T-helper 2 cell treated with Interferon-gamma antibody and Interleukin-4, amounts not matched to agents 5 μg/mL and 100 μg/mL, for 36 hours (primary cell): ENCODE measurements at regions not wholly inside any gene's neighbourhood (a gene's known extent, or its start where the extent isn't known, plus 50 kb on each side); places are given as distances from the start of the nearest gene placed in this dataset.

ENCODE experiments used
- DNase-seq: peaks from one replicate; pipeline ENCODE4 v3.0.0; 2021; ENCODE audit warnings: low spot score
- H3K27ac Mint-ChIP-seq: one replicate; pipeline ENCODE4 v1.8.0; 2021; ENCODE audit warnings: mild to moderate bottlenecking, mixed read lengths
- H3K27me3 Mint-ChIP-seq: one replicate; pipeline ENCODE4 v1.8.0; 2021; ENCODE audit warnings: low read depth, mixed read lengths
- H3K36me3 Mint-ChIP-seq: one replicate; pipeline ENCODE4 v1.8.0; 2021; ENCODE audit warnings: low read depth, mixed read lengths
- H3K4me1 Mint-ChIP-seq: one replicate; pipeline ENCODE4 v1.8.0; 2021; ENCODE audit warnings: low read depth, mixed read lengths
- H3K4me3 Mint-ChIP-seq: one replicate; pipeline ENCODE4 v1.8.0; 2022; ENCODE audit warnings: mild to moderate bottlenecking, moderate library complexity, mixed read lengths
- H3K9me3 Mint-ChIP-seq: one replicate; pipeline ENCODE4 v1.8.0; 2021; ENCODE audit warnings: mixed read lengths

DNA sequence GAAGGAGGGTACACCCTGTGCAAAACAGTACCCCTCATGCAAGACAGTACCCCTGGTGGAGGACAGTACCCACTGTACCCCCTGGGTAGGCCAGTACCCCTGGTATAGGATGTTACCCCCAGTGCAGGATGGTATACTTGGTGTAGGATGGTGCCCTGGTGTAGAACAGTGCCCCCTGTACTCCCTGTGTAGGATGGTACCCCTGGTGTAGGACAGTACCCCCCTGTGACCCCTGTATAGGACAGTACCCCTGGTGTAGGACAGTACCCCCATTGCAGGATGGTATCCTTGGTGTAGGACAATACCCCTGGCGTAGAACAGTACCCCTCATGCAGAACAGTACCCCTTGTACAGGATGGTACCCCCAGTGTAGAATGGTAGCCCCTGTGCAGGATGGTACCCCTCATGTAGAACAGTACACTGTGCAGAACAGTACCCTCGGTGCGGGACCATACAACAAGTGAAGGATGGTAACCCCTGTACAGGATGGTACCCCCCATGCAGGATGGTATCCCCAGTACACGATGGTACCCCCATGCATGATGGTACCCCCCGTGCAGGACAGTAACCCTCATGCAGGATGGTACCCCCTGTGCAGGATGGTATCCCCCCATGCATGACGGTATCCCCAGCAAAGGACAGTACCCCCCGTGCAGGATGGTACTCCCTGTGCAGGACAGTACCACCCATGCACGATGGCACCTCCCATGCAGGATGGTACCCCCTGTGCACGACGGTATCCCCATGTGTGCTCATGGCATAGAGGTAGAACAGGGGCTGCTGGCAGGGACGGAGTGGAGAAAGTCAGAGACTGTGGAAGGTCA lies 248.0 kb downstream of the DCDC2C start:
- H3K4me1 Mint-ChIP-seq: no peaks in the 10 kb centered on the region
- no peak for DNase-seq
- H3K36me3 Mint-ChIP-seq: no peaks in the 10 kb centered on the region

DNA sequence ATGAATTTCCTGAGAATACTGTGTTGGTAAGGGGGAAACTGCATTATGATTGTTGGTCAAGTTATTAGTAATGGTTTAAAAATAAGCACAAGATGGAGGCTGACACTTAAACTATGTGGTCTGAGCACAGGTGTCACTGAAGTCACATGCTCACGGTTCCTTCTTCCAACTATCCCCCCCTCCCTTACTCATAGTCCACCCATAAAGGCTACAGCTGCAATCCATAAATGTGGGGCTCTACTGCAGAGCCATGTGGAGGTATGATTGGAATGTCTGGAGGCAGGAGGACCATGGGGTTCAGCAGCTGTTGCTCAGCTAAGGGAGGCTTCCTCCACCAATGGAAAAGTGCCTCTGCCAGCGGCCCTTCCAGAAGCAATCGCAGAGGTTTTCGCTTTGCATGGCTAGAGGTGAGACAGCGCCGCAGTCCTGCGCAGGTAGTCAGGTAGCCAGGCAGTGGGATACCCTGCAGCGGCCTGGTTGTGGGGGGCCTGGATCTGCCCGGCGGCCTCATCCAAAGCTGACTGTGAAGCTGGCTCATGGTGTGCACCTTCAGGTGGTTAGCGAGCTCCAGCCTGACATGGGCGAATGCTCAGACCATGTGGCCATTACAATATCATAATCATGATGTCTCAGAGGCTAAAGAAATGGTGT lies 249.6 kb downstream of the DCDC2C start:
- Mint-ChIP-seq H3K27me3 (no peaks in the 10 kb centered on the region), H3K9me3 (no peaks in the 10 kb centered on the region), H3K4me3 (no peak overlapping the region), H3K36me3 (no peaks in the 10 kb centered on the region), H3K4me1 (no peaks in the 10 kb centered on the region), H3K27ac (no peak overlapping the region)
- no peak for DNase-seq

More for the DNA sequence above, 248.0 kb downstream of the DCDC2C start:
- no peak overlapping the region for H3K4me3 Mint-ChIP-seq
- no peak overlapping the region for H3K27ac Mint-ChIP-seq
- no peaks in the 10 kb centered on the region for H3K9me3 Mint-ChIP-seq
- no peaks in the 10 kb centered on the region for H3K27me3 Mint-ChIP-seq

DNA sequence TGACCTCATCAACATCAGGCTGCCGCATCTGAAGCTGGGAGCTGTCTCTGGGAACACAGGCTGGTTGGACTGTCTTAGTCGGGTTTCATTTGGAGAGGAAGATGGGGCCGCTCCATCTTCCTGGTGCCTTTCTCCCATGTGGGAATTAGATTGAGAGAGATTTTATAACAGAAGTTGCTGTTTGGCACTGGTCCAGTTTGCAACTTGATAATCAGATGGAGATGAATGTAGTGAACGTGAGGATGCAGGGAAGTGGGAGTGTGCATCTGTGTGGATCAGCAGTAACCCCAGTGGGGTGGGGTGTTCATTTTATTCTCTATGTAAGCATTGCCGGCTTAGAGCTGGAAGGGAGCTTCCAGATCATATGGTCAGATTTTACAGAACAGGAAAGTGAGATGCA lies 250.9 kb downstream of the DCDC2C start:
- no peaks in the 10 kb centered on the region for H3K4me1 Mint-ChIP-seq
- no peaks in the 10 kb centered on the region for H3K36me3 Mint-ChIP-seq
- no peak overlapping the region for H3K27ac Mint-ChIP-seq
- H3K27me3 Mint-ChIP-seq: no peaks in the 10 kb centered on the region
- H3K4me3 Mint-ChIP-seq: no peak overlapping the region
- DNase-seq: no peak
- no peaks in the 10 kb centered on the region for H3K9me3 Mint-ChIP-seq

GRCh38 chr2:3956406-3956805 lies 253.0 kb downstream of the DCDC2C start:
- no peak overlapping the region for H3K27ac Mint-ChIP-seq
- H3K36me3 Mint-ChIP-seq: no peaks in the 10 kb centered on the region
- no peaks in the 10 kb centered on the region for H3K9me3 Mint-ChIP-seq
- no peaks in the 10 kb centered on the region for H3K27me3 Mint-ChIP-seq
- no peak overlapping the region for H3K4me3 Mint-ChIP-seq
- no peaks in the 10 kb centered on the region for H3K4me1 Mint-ChIP-seq
- DNase-seq: no peak

DNA sequence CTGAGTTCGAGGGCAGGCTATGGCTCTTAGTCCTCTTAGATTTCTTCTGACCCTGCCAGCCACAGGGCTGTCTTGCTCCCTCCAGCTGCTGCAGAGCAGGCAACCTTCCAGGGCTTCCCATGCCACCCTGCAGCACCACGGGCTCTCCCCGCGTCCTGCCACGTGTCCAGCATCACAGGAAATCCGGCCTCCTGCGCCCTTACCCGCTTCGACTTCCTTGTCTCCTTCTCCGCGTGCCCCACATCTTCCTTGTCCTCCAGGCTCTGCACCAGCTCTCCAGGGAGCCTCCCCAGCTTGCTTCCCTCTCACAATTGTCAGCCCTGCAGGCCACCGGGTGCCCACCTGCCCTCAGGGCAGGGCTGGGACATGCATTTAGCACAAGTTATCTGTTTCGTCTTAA lies 253.5 kb downstream of the DCDC2C start:
- Mint-ChIP-seq H3K4me3 (no peak overlapping the region), H3K9me3 (no peaks in the 10 kb centered on the region), H3K27me3 (no peaks in the 10 kb centered on the region), H3K36me3 (no peaks in the 10 kb centered on the region), H3K4me1 (no peaks in the 10 kb centered on the region), H3K27ac (no peak overlapping the region)
- DNase-seq: no peak

GRCh38 chr2:3958465-3958864 lies 255.1 kb downstream of the DCDC2C start:
- DNase-seq: no peak
- H3K9me3 Mint-ChIP-seq: no peaks in the 10 kb centered on the region
- H3K27ac Mint-ChIP-seq: no peak overlapping the region
- H3K4me3 Mint-ChIP-seq: no peak overlapping the region
- H3K4me1 Mint-ChIP-seq: no peaks in the 10 kb centered on the region
- H3K36me3 Mint-ChIP-seq: no peaks in the 10 kb centered on the region
- H3K27me3 Mint-ChIP-seq: no peaks in the 10 kb centered on the region

DNA sequence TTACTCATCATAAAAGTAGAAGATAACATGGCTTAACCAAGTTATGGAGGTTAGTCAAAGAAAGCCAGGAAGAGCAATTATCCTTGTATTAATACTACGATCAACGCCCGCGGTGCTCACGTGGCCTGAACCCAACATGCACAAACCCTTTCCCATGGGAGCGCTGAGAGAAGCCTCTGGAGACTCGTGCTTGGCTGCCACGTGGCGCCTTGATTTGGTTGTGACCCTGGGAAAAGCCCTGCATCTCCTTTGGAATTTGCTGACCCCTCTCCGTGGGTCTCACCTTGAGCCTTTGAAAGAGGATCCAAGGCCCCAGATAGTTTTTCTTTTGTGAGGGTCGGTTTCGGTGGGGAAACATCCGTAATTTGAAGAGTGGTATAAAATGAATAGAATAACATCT lies 255.6 kb downstream of the DCDC2C start:
- H3K27me3 Mint-ChIP-seq: no peaks in the 10 kb centered on the region
- DNase-seq: no peak
- no peak overlapping the region for H3K4me3 Mint-ChIP-seq
- H3K36me3 Mint-ChIP-seq: no peaks in the 10 kb centered on the region
- no peaks in the 10 kb centered on the region for H3K4me1 Mint-ChIP-seq
- H3K27ac Mint-ChIP-seq: no peak overlapping the region
- H3K9me3 Mint-ChIP-seq: no peaks in the 10 kb centered on the region

DNA sequence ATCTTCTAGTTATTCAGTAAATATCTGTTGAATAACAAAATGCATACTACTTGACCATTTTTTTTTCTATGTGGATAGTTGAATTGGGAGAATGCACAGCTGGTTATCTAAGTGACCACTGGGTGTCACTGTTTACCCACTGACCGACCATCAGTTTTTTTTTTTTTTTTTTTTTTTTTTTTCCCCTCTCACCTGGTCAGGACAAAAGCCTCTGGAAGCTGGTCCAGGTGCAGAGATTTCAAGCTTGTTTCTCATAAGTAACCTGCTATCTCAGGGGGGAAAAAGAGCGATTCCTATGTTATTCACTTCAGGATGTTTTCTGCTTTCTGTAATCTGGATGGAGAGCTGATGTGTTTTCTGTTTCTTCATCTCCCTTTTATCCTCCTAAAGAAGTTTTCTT lies 256.0 kb downstream of the DCDC2C start:
- H3K36me3 Mint-ChIP-seq: no peaks in the 10 kb centered on the region
- DNase-seq: no peak
- H3K4me1 Mint-ChIP-seq: no peaks in the 10 kb centered on the region
- H3K9me3 Mint-ChIP-seq: no peaks in the 10 kb centered on the region
- H3K27me3 Mint-ChIP-seq: no peaks in the 10 kb centered on the region
- no peak overlapping the region for H3K4me3 Mint-ChIP-seq
- H3K27ac Mint-ChIP-seq: no peak overlapping the region

- H3K36me3 Mint-ChIP-seq: no peaks in the 10 kb centered on the region
- no peak for DNase-seq
- H3K4me1 Mint-ChIP-seq: no peaks in the 10 kb centered on the region
- H3K27ac Mint-ChIP-seq: no peak overlapping the region
- H3K27me3 Mint-ChIP-seq: no peaks in the 10 kb centered on the region
- H3K4me3 Mint-ChIP-seq: no peak overlapping the region
- H3K9me3 Mint-ChIP-seq: no peaks in the 10 kb centered on the region
Observed at GRCh38 chr2:3960106-3960505, 256.7 kb downstream of the DCDC2C start.

DNA sequence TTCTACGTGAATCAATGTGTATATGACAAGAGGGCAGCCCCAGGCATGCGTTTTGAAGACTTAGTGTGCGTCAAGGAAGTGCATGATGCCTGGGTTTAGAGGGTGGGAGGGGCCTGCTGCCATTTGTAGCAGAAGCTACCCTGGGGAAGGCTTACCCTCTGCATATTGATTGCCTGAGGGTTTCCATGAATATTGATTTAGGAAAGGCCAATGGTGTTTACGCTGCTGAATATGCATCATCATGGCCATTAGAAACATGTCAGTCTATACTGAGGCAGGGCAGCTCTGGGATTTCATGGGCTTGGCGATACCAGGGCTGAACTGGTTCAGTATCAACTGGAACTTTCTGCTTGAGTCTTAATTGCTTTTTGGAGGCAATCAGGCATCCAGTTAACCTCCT lies 259.3 kb downstream of the DCDC2C start:
- Mint-ChIP-seq H3K27me3 (no peaks in the 10 kb centered on the region), H3K4me3 (no peak overlapping the region), H3K36me3 (no peaks in the 10 kb centered on the region), H3K4me1 (no peaks in the 10 kb centered on the region), H3K9me3 (no peaks in the 10 kb centered on the region), H3K27ac (no peak overlapping the region)
- DNase-seq: no peak

DNA sequence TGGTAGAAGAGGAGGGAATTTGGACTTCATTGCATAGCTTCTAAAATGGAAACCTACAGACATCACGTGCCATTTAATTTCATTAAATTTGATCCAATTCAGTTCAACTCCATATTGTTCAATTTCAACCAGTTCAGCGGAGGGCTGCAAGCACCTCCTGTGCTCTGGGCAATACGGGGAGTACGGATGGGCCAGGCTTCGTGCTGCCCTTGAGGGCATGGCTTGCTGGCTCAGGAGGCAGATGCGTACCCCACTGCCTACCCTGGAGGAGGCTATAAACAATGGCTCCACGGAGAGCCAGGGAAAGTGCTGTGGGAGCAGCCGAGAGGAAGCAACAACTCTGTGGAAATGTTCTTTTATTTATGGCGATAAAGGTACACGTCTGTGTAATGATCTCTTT lies 261.8 kb downstream of the DCDC2C start:
- Mint-ChIP-seq H3K27me3 (no peaks in the 10 kb centered on the region), H3K4me3 (no peak overlapping the region), H3K36me3 (no peaks in the 10 kb centered on the region), H3K9me3 (no peaks in the 10 kb centered on the region), H3K4me1 (no peaks in the 10 kb centered on the region), H3K27ac (no peak overlapping the region)
- no peak for DNase-seq

DNA sequence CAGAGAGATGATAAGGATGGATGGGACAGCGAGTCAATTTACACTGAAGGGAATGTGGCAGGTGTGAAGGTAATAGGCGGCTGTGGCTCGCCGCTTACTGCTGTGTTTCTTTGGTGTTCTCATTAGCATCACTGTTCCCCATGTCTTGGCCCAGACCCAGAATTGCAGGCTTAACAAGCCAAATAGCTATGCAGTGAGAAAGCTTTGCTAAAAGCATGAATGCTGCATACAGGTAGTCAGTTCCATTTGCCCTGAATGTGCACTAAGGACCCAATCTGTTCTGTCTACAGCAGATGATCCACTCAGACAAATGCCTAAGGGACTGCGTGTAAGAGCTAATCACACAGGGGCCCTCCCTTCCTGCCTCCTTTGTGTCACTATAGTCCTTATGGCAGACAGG lies 262.6 kb downstream of the DCDC2C start:
- Mint-ChIP-seq H3K36me3 (no peaks in the 10 kb centered on the region), H3K4me3 (no peak overlapping the region), H3K4me1 (no peaks in the 10 kb centered on the region), H3K27me3 (no peaks in the 10 kb centered on the region), H3K9me3 (no peaks in the 10 kb centered on the region), H3K27ac (no peak overlapping the region)
- no peak for DNase-seq

GRCh38 chr2:3966470-3966869 lies 263.1 kb downstream of the DCDC2C start:
- H3K4me3 Mint-ChIP-seq: no peak overlapping the region
- H3K9me3 Mint-ChIP-seq: no peaks in the 10 kb centered on the region
- H3K36me3 Mint-ChIP-seq: no peaks in the 10 kb centered on the region
- H3K27ac Mint-ChIP-seq: no peak overlapping the region
- H3K27me3 Mint-ChIP-seq: no peaks in the 10 kb centered on the region
- DNase-seq: no peak
- H3K4me1 Mint-ChIP-seq: no peaks in the 10 kb centered on the region

DNA sequence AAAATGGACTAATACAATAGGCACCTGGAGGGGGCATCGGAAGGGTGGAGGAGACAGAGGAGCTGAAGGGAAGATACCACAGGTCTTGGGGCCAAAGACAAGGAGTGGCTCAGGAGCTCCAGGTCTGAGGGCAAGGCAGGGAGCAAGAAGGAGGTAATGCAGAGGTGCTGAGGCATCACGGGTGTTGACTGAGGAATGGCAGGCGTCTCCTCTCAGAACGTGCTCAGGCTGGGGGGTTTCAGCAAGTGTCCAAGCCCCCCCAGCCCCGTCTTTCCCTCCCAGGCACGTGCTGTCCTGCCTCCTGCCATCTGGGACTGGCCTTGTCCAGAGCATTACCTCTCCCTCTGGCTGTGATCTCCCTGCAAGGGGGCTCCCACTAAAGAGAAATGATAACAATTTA lies 265.4 kb downstream of the DCDC2C start:
- no peaks in the 10 kb centered on the region for H3K4me1 Mint-ChIP-seq
- DNase-seq: no peak
- no peak overlapping the region for H3K4me3 Mint-ChIP-seq
- H3K36me3 Mint-ChIP-seq: no peaks in the 10 kb centered on the region
- no peaks in the 10 kb centered on the region for H3K27me3 Mint-ChIP-seq
- H3K27ac Mint-ChIP-seq: no peak overlapping the region
- no peaks in the 10 kb centered on the region for H3K9me3 Mint-ChIP-seq
